GM12872 (cell line): ENCODE measurements at regions not wholly inside any gene's neighbourhood (a gene's known extent, or its start where the extent isn't known, plus 50 kb on each side); places are given as distances from the start of the nearest gene placed in this dataset.

Experiments
- CTCF ChIP-seq: IDR thresholded peaks from 3 replicates; pipeline ENCODE4 v1.5.1; 2011; ENCODE audit warnings: low read depth, mild to moderate bottlenecking, low read length, moderate library complexity; ENCODE audit not compliant: insufficient read depth

GRCh38 chr1:198959032-198959431, 320.2 kb downstream of the PTPRC start:
- TF ChIP-seq CTCF: no peak

- TF ChIP-seq CTCF: no peak
Measured at GRCh38 chr1:198959676-198960075, 320.8 kb downstream of the PTPRC start.

- TF ChIP-seq CTCF: no peak
Measured at GRCh38 chr1:198966519-198966918, 327.7 kb downstream of the PTPRC start.

GRCh38 chr1:198967566-198967965, 328.7 kb downstream of the PTPRC start:
- TF ChIP-seq CTCF: no peak

- no peak for TF ChIP-seq CTCF
Measured at GRCh38 chr1:198968866-198969265, 330.0 kb downstream of the PTPRC start.

GRCh38 chr1:198969981-198970380, 331.1 kb downstream of the PTPRC start:
- no peak for TF ChIP-seq CTCF

GRCh38 chr1:198970916-198971315, 332.1 kb downstream of the PTPRC start:
- no peak for TF ChIP-seq CTCF

- no peak for TF ChIP-seq CTCF
Measured at GRCh38 chr1:198977909-198978308, 339.1 kb downstream of the PTPRC start.
